ENCODE measurements at regions not wholly inside any gene's neighbourhood (a gene's known extent, or its start where the extent isn't known, plus 50 kb on each side); places are given as distances from the start of the nearest gene placed in this dataset.

DNA sequence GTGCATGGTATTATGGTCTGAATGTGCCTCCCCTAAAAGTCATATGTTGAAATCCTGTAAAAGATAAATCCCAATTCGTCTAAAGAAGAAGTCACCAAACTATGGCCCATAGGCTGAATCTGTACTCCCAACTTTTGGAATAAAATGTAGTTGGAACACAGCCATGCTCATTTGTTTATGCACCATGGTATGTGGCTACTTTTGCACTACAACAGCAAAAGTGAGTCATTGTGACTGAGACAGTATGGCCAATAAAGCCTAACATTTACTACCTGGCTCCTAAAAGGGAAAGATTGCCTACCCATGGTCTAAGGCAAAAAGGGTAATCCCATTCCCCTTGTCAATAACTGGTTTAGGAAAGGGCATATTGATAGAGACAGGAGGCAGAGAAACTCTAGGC is 101.8 kb downstream of the LRIG3 start:
- TF ChIP-seq REST (IDR thresholded peaks at IDR 0.05; ENCODE audit: low read depth) (no peak), POLR2AphosphoS5 (IDR thresholded peaks at IDR 0.05; ENCODE audit: low read depth, low read length) (no peak), JUND (IDR thresholded peaks at IDR 0.05) (no peak), TCF7L2 (IDR thresholded peaks at IDR 0.05; ENCODE audit: borderline replicate concordance, extremely low read depth, insufficient read depth, insufficient read length) (no peak), SRF (IDR thresholded peaks at IDR 0.05; ENCODE audit: low read depth) (no peak), EZH2phosphoT487 (IDR thresholded peaks at IDR 0.05; ENCODE audit: borderline replicate concordance) (no peak), CTCF (IDR thresholded peaks at IDR 0.05 in 2 of 3, conservative IDR thresholded peaks at IDR 0.05 in 1 of 3; ENCODE audit: borderline replicate concordance in 1 of 3, insufficient read depth in 1 of 3, low read depth in 2 of 3, low read length in 2 of 3) (no peak), CBX3 (IDR thresholded peaks at IDR 0.05; ENCODE audit: low read depth) (no peak), POLR2A (IDR thresholded peaks at IDR 0.05; ENCODE audit: borderline replicate concordance, extremely low read depth, insufficient read depth, insufficient read length) (no peak), SP1 (IDR thresholded peaks at IDR 0.05; ENCODE audit: low read depth) (no peak), EZH2 (IDR thresholded peaks at IDR 0.05) (no peak), EGR1 (IDR thresholded peaks at IDR 0.05; ENCODE audit: low read depth) (no peak), ATF3 (IDR thresholded peaks at IDR 0.05) (no peak), SIN3A (IDR thresholded peaks at IDR 0.05; ENCODE audit: low read depth) (no peak)
